IMR-90 (cell line): ENCODE measurements at regions not wholly inside any gene's neighbourhood (a gene's known extent, or its start where the extent isn't known, plus 50 kb on each side); places are given as distances from the start of the nearest gene placed in this dataset.

Experiments
- ATAC-seq: fragments of 200-7000 bp; cut with Tn5 transposase; 2 replicates; pipeline ENCODE4 v1.9.1; 2020; ENCODE audit warnings: low read depth, mild to moderate bottlenecking, moderate library complexity
- BruUV-seq: library from RNA; stranded (reverse); fragments of 400-500 nt; replicated peaks from 2 replicates; lab custom pipeline; 2021; lab: Mats Ljungman, UMichigan
- CTCF ChIA-PET: fragments of 300-600 bp; formaldehyde crosslinking; extraction: SDS; loops from one replicate; lab custom pipeline; 2021; ENCODE audit warnings: antibody characterized with exemption; lab: Yijun Ruan, JAX
- POLR2A ChIA-PET: fragments of 300-600 bp; sonication (Branson Sonifier 250); formaldehyde crosslinking; loops from one replicate; lab custom pipeline; 2022; ENCODE audit warnings: antibody characterized with exemption; ENCODE audit not compliant: unreplicated experiment; lab: Charles Lee
- DNase-seq: peaks from one replicate; pipeline ENCODE4 v3.0.0; 2013
- H2AFZ ChIP-seq: replicated peaks from 2 replicates; pipeline ENCODE3; 2013; ENCODE audit warnings: low read length, mild to moderate bottlenecking; ENCODE audit not compliant: poor library complexity
- H2AK5ac ChIP-seq: 2 replicates; pipeline ENCODE4 v1.6.1; 2013; ENCODE audit warnings: low read depth, low read length, inconsistent platforms
- H2AK9ac ChIP-seq: replicated peaks from 2 replicates; pipeline ENCODE3; 2013; ENCODE audit warnings: mild to moderate bottlenecking, low read depth, low read length, moderate library complexity; ENCODE audit not compliant: poor library complexity
- H2BK120ac ChIP-seq: 2 replicates; pipeline ENCODE4 v1.6.1; 2013; ENCODE audit warnings: low read depth, low read length, inconsistent platforms
- H2BK15ac ChIP-seq: 3 replicates; pipeline ENCODE4 v1.6.1; 2013; ENCODE audit warnings: low read depth, low read length, inconsistent platforms
- H2BK20ac ChIP-seq: 2 replicates; pipeline ENCODE4 v1.6.1; 2013; ENCODE audit warnings: low read depth, mild to moderate bottlenecking, inconsistent platforms, low read length, moderate library complexity
- H2BK5ac ChIP-seq: 2 replicates; pipeline ENCODE4 v1.6.1; 2013; ENCODE audit warnings: mild to moderate bottlenecking, low read depth, low read length, inconsistent platforms; ENCODE audit not compliant: poor library complexity, severe bottlenecking
- H3K14ac ChIP-seq: replicated peaks from 2 replicates; pipeline ENCODE4 v1.6.1; 2013; ENCODE audit warnings: low read depth, low read length, inconsistent platforms
- H3K18ac ChIP-seq: 2 replicates; pipeline ENCODE4 v1.6.1; 2013; ENCODE audit warnings: low read depth, low read length, control low read depth
- H3K23ac ChIP-seq: 2 replicates; pipeline ENCODE4 v1.6.1; 2013; ENCODE audit warnings: low read depth, low read length, inconsistent platforms
- H3K27ac ChIP-seq: 2 replicates; pipeline ENCODE4 v1.5.1; 2013; ENCODE audit warnings: mild to moderate bottlenecking, control low read depth, low read length; ENCODE audit not compliant: insufficient read depth
- H3K27me3 ChIP-seq: 2 replicates; pipeline ENCODE4 v1.6.1; 2013; ENCODE audit warnings: low read length; ENCODE audit not compliant: control insufficient read depth, insufficient read depth
- H3K36me3 ChIP-seq: 2 replicates; pipeline ENCODE4 v1.6.1; 2013; ENCODE audit warnings: low read length, mixed read lengths; ENCODE audit not compliant: control insufficient read depth, insufficient read depth
- H3K4ac ChIP-seq: 2 replicates; pipeline ENCODE4 v1.6.1; 2013; ENCODE audit warnings: low read depth, low read length, inconsistent platforms
- H3K4me1 ChIP-seq: 2 replicates; pipeline ENCODE4 v1.6.1; 2013; ENCODE audit warnings: low read length, mixed read lengths; ENCODE audit not compliant: control insufficient read depth, insufficient read depth
- H3K4me2 ChIP-seq: 2 replicates; pipeline ENCODE4 v1.6.1; 2013; ENCODE audit warnings: low read depth, mild to moderate bottlenecking, control low read depth, low read length, moderate library complexity
- H3K4me3 ChIP-seq: 2 replicates; pipeline ENCODE4 v1.5.1; 2013; ENCODE audit warnings: low read depth, mild to moderate bottlenecking, control low read depth, low read length, moderate library complexity; ENCODE audit not compliant: insufficient read depth
- H3K56ac ChIP-seq: 2 replicates; pipeline ENCODE4 v1.6.1; 2013; ENCODE audit warnings: low read length, inconsistent platforms; ENCODE audit not compliant: insufficient read depth; ENCODE audit errors: extremely low read depth
- H3K79me1 ChIP-seq, 2 experiments: 2 replicates each; pipeline ENCODE4 v1.6.1; 2013; ENCODE audit warnings: low read length in 2 of 2, inconsistent platforms in 1 of 2, low read depth in 1 of 2
- H3K9ac ChIP-seq: 2 replicates; pipeline ENCODE4 v1.6.1; 2013; ENCODE audit warnings: low read depth, low read length, control low read depth
- H3K9me1 ChIP-seq: 2 replicates; pipeline ENCODE4 v1.6.1; 2013; ENCODE audit warnings: low read length, inconsistent platforms; ENCODE audit not compliant: insufficient read depth
- H3K9me3 ChIP-seq: 2 replicates; pipeline ENCODE4 v1.6.1; 2013; ENCODE audit warnings: low read length; ENCODE audit not compliant: control insufficient read depth, insufficient read depth
- H4K20me1 ChIP-seq: 2 replicates; pipeline ENCODE4 v1.6.1; 2013; ENCODE audit warnings: low read length, inconsistent platforms; ENCODE audit not compliant: insufficient read depth
- H4K5ac ChIP-seq: 2 replicates; pipeline ENCODE4 v1.6.1; 2013; ENCODE audit warnings: mild to moderate bottlenecking, low read depth, low read length, control low read depth
- H4K8ac ChIP-seq, 2 experiments: 2 replicates each; pipeline ENCODE4 v1.6.1; 2013; ENCODE audit warnings: low read depth in 2 of 2, low read length in 2 of 2, control low read depth in 1 of 2, inconsistent platforms in 1 of 2
- H4K91ac ChIP-seq: 2 replicates; pipeline ENCODE4 v1.6.1; 2013; ENCODE audit warnings: low read depth, low read length, inconsistent platforms; ENCODE audit not compliant: insufficient read depth
- ELK1 ChIP-seq: fragments of 150-350 bp; IDR thresholded peaks from 2 replicates; pipeline ENCODE4 v1.6.1; 2016; ENCODE audit warnings: low read depth, mild to moderate bottlenecking, low read length, moderate library complexity, borderline replicate concordance
- POLR2A ChIP-seq: IDR thresholded peaks from 2 replicates; pipeline ENCODE4 v1.6.1; 2012; ENCODE audit warnings: mild to moderate bottlenecking, low read depth, low read length
- WGBS, 2 experiments: methylation state at CpG; one replicate each; pipeline versions ENCODE4 v1.1.5 to v1.1.7; 2013; ENCODE audit warnings: missing lambda C conversion rate in 2 of 2; ENCODE audit not compliant: insufficient read length in 1 of 2; ENCODE audit errors: extremely low coverage in 2 of 2; 5-methylcytosine and 5-hydroxymethylcytosine counted together
- dilution Hi-C: fragments of 300-500 bp; cut with HindIII; formaldehyde crosslinking; loops from one replicate; pipeline ENCODE4 v1.14.3; 2018; ENCODE audit warnings: low sequenced_read_pairs; ENCODE audit not compliant: unreplicated experiment
- in situ Hi-C: fragments of 300-500 bp; cut with MboI; formaldehyde crosslinking; loops from 3 replicates; pipeline ENCODE4 v1.14.3; 2019; ENCODE audit warnings: low sequenced_read_pairs, inconsistent platforms, mixed read lengths
- intact Hi-C: fragments of 100-400 bp; cut with micrococcal nuclease; formaldehyde crosslinking; loops from 2 replicates; pipeline ENCODE4 v1.10.0; 2022

DNA sequence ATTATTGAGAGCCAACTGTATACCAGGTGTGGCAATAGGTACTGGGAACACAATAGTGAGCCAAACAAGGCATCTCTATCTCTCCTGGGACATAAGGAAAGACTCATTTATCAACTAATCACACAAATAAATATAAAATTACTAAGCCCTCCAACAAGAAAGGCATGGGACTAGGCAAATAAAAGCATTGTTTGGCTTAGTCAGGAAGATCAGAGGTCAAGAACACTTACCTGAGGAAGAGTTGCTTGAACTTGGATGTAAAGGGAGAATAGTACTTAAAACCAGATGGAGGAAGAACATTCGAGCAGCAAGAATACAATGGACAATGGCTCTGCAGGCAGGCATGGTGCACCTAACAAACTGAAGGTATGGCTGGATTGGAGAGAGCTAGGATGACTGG is 300.7 kb downstream of the WDR72 start:
- H3K9me3 ChIP-seq: peaks cover 8% of the 10 kb centered on the region
- intact Hi-C loops: no loop called here
- H2BK15ac ChIP-seq: no peak overlapping the region
- H4K5ac ChIP-seq: no peak overlapping the region
- H3K79me1 ChIP-seq: no peaks in the 10 kb centered on the region
- BruUV-seq: no TSS peak
- dilution Hi-C loops: no loop called here
- DNase-seq (no peak), ATAC-seq (no peak)
- CTCF ChIA-PET: no interaction called here
- H3K9me1 ChIP-seq: no peaks in the 10 kb centered on the region
- no peak overlapping the region for H3K27ac ChIP-seq
- no peaks in the 10 kb centered on the region for H4K20me1 ChIP-seq
- no peak overlapping the region for H3K4me3 ChIP-seq
- no peak overlapping the region for H3K56ac ChIP-seq
- 0% methylated on average over 1 of the region's 1 CpG; no CpG with 5 or more reads in 1 of the 2 experiments for WGBS, 2 experiments
- no peak overlapping the region for H3K23ac ChIP-seq
- POLR2A ChIA-PET: no interaction called here
- no peak overlapping the region for H2AFZ ChIP-seq
- no peak overlapping the region for H3K14ac ChIP-seq
- H3K18ac ChIP-seq: no peak overlapping the region
- H3K4me1 ChIP-seq: no peaks in the 10 kb centered on the region
- H2BK20ac ChIP-seq: no peak overlapping the region
- no peak overlapping the region for H4K91ac ChIP-seq
- H4K8ac ChIP-seq: no peak overlapping the region
- H3K27me3 ChIP-seq: no peaks in the 10 kb centered on the region
- no peak overlapping the region for H2AK9ac ChIP-seq
- no peak for TF ChIP-seq POLR2A
- TF ChIP-seq ELK1: no peak
- in situ Hi-C loops: no loop called here
- H3K9ac ChIP-seq: no peak overlapping the region
- H2BK120ac ChIP-seq: no peak overlapping the region
- H3K36me3 ChIP-seq: no peaks in the 10 kb centered on the region
- H3K4me2 ChIP-seq: no peak overlapping the region
- no peak overlapping the region for H3K4ac ChIP-seq
- no peak overlapping the region for H2BK5ac ChIP-seq
- no peak overlapping the region for H2AK5ac ChIP-seq
